Uterus (tissue), 2 donors: ENCODE measurements at regions not wholly inside any gene's neighbourhood (a gene's known extent, or its start where the extent isn't known, plus 50 kb on each side); places are given as distances from the start of the nearest gene placed in this dataset.

ENCODE experiments used
- POLR2A ChIP-seq, 2 donors: fragments of 450-650 bp; IDR thresholded peaks; one replicate each; pipeline ENCODE4 v1.6.1; 2016; ENCODE audit warnings: antibody characterized with exemption in 2 of 2, mild to moderate bottlenecking in 1 of 2, moderate library complexity in 1 of 2
- TF ChIP-seq, protein P1 (sequence below), 4 experiments: fragments of 200-600 bp in 2 of 4; fragments of 450-650 bp in 2 of 4; sonication (generic) in 2 of 4; IDR thresholded peaks; one replicate each; pipeline ENCODE4 v1.5.1; 2016 to 2019; ENCODE audit warnings: antibody characterized with exemption in 4 of 4, mild to moderate bottlenecking in 2 of 4, moderate library complexity in 1 of 4

DNA sequence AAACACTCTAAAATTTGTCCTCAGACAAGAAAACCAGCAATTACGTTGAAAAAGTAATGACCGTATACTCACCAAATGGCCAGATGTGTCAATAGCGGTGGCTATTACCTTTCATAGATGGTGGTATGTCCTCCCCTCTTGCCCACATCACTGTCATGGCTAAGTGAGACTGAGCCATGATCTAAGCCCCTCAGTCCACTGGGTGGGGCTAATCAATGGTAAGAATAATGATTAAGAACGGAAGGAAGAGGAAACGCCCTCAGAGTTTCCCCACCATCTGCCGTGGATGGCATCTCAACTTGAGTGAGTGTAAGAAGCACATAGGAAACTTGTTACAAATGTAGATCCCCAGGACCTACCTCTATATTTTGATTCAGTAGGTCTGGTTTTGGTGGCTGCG is 65.8 kb upstream of the EFEMP1 start:
- TF ChIP-seq POLR2A (IDR thresholded peaks at IDR 0.05): no peak
- TF ChIP-seq, protein P1, sequence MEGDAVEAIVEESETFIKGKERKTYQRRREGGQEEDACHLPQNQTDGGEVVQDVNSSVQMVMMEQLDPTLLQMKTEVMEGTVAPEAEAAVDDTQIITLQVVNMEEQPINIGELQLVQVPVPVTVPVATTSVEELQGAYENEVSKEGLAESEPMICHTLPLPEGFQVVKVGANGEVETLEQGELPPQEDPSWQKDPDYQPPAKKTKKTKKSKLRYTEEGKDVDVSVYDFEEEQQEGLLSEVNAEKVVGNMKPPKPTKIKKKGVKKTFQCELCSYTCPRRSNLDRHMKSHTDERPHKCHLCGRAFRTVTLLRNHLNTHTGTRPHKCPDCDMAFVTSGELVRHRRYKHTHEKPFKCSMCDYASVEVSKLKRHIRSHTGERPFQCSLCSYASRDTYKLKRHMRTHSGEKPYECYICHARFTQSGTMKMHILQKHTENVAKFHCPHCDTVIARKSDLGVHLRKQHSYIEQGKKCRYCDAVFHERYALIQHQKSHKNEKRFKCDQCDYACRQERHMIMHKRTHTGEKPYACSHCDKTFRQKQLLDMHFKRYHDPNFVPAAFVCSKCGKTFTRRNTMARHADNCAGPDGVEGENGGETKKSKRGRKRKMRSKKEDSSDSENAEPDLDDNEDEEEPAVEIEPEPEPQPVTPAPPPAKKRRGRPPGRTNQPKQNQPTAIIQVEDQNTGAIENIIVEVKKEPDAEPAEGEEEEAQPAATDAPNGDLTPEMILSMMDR (IDR thresholded peaks at IDR 0.05): no peak
